Esophagus muscularis mucosa (tissue), 4 donors: ENCODE measurements at regions not wholly inside any gene's neighbourhood (a gene's known extent, or its start where the extent isn't known, plus 50 kb on each side); places are given as distances from the start of the nearest gene placed in this dataset.
A peak's percentile ranks its signal among the peaks of the same experiment; 100 is the strongest.

Experiments used
- DNase-seq: peaks from one replicate; pipeline ENCODE4 v3.0.0-alpha.2; 2017; ENCODE audit errors: extremely low spot score
- H3K27ac ChIP-seq, 4 donors: fragments of 200-600 bp; sonication (generic); replicated peaks in 1 of 4; 1 replicate in 3 of 4; 2 replicates in 1 of 4; pipeline ENCODE4 v1.5.1; 2016 to 2019; ENCODE audit warnings: mild to moderate bottlenecking in 1 of 4
- H3K27me3 ChIP-seq, 4 donors: fragments of 200-600 bp; sonication (generic); one replicate each; pipeline versions ENCODE4 v1.5.1 to v1.6.0; 2016 to 2019
- H3K36me3 ChIP-seq, 4 donors: fragments of 200-600 bp; sonication (generic); one replicate each; pipeline ENCODE4 v1.5.1; 2016 to 2019
- H3K4me1 ChIP-seq, 4 donors: fragments of 200-600 bp; sonication (generic); one replicate each; pipeline ENCODE4 v1.5.1; 2016 to 2019
- H3K4me3 ChIP-seq, 4 donors: fragments of 200-600 bp; sonication (generic); 1 replicate in 2 of 4; 2 replicates in 2 of 4; pipeline ENCODE4 v1.5.1; 2016 to 2019; ENCODE audit warnings: mild to moderate bottlenecking in 4 of 4, moderate library complexity in 1 of 4
- H3K9me3 ChIP-seq, 4 donors: fragments of 200-600 bp; sonication (generic); 1 replicate in 3 of 4; 2 replicates in 1 of 4; pipeline ENCODE4 v1.5.1; 2016 to 2019
- EP300 ChIP-seq: sonication (generic); formaldehyde crosslinking; IDR thresholded peaks from one replicate; pipeline ENCODE4 v1.6.1; 2017; ENCODE audit warnings: antibody characterized with exemption
- POLR2A ChIP-seq: fragments of 450-650 bp; IDR thresholded peaks from one replicate; pipeline ENCODE4 v1.6.1; 2017; ENCODE audit warnings: antibody characterized with exemption, moderate library complexity, mild to moderate bottlenecking, low read depth
- POLR2AphosphoS5 ChIP-seq, 2 donors: sonication (generic); formaldehyde crosslinking; IDR thresholded peaks; one replicate each; pipeline ENCODE4 v1.6.1; 2017; ENCODE audit warnings: antibody characterized with exemption in 2 of 2
- WGBS: methylation state at CpG from one replicate; pipeline ENCODE4 v1.1.5; 2018; 5-methylcytosine and 5-hydroxymethylcytosine counted together
- intact Hi-C: fragments of 100-400 bp; cut with DNase I; formaldehyde crosslinking; loops from one replicate; pipeline ENCODE4 v1.15.1; 2023
- TF ChIP-seq, protein P1 (sequence below), 3 experiments: fragments of 200-600 bp in 2 of 3; fragments of 450-650 bp in 1 of 3; sonication (generic) in 2 of 3; IDR thresholded peaks; one replicate each; pipeline ENCODE4 v1.5.1; 2017 to 2019; ENCODE audit warnings: antibody characterized with exemption in 3 of 3, mild to moderate bottlenecking in 2 of 3, moderate library complexity in 1 of 3

DNA sequence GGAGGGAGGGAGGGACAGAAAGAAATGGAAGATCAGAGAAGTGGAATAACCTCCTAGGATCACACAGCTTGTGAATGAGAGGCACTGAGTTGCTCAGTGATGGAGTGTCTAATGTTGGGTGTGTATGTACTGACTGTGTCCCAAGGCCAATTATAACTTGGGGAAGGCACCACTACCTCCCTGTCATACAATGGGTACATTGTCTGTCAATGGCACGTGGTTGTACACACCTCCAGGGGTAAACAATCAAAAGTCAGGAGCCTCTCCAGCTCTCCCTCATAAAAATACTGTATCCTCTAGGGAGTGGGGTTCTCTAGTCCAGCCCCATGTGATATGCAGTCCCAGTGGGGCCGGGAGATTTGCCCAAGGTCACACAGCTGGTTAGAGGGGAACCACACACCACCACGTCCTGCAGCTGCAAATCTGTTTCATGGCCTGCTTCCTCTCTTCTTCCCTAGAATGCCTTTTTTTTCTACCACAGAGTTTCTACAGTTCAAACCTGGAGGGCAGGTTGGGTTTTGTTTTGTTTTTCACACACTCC, 112.5 kb downstream of the SNX5 start:
- no peak overlapping the region for H3K27ac ChIP-seq
- no peaks in the 10 kb centered on the region for H3K27me3 ChIP-seq
- H3K4me3 ChIP-seq, result no peak overlapping the region
- H3K9me3 ChIP-seq, result no peaks in the 10 kb centered on the region
- no peaks in the 10 kb centered on the region for H3K36me3 ChIP-seq
- DNase-seq, result no peak
- peaks cover 3 to 17% (median 10%) of the 10 kb centered on the region in 4 donors for H3K4me1 ChIP-seq
- 46% methylated on average over 3 of the region's 3 CpGs for WGBS
- TF ChIP-seq EP300, result no peak
- TF ChIP-seq POLR2AphosphoS5 (IDR thresholded peaks at IDR 0.05), result no peak
- TF ChIP-seq, protein P1, sequence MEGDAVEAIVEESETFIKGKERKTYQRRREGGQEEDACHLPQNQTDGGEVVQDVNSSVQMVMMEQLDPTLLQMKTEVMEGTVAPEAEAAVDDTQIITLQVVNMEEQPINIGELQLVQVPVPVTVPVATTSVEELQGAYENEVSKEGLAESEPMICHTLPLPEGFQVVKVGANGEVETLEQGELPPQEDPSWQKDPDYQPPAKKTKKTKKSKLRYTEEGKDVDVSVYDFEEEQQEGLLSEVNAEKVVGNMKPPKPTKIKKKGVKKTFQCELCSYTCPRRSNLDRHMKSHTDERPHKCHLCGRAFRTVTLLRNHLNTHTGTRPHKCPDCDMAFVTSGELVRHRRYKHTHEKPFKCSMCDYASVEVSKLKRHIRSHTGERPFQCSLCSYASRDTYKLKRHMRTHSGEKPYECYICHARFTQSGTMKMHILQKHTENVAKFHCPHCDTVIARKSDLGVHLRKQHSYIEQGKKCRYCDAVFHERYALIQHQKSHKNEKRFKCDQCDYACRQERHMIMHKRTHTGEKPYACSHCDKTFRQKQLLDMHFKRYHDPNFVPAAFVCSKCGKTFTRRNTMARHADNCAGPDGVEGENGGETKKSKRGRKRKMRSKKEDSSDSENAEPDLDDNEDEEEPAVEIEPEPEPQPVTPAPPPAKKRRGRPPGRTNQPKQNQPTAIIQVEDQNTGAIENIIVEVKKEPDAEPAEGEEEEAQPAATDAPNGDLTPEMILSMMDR (IDR thresholded peaks at IDR 0.05), result no peak
- TF ChIP-seq POLR2A, result no peak
- intact Hi-C loops, result no loop called here

GRCh38 chr20:17854307-17854903, 114.2 kb downstream of the SNX5 start:
- no peaks in the 10 kb centered on the region for H3K27me3 ChIP-seq
- intact Hi-C loops, result no loop called here
- WGBS, result 61% methylated on average over 4 of the region's 4 CpGs

DNA sequence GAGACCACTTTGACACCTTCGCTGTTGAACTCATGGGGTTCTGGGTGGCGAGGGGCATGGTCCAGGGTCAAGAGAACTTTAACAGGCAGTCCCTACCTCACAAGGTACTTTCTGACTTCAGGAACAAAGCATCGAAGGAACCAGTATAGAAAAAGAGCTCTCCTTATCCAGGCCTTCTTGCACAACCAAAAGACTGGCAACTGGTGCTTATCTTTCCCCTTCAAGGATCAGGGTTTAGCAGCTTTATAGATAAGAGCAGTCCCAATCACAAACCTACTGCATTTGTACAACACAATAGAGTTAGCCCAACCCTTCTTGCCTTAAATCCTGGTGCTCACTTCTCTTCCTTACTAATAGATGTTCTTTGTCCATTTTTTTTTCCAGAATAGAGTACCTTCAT, 116.3 kb downstream of the SNX5 start:
- Histone ChIP-seq H3K4me1 (peaks cover 6 to 11% (median 7%) of the 10 kb centered on the region in 4 donors), H3K4me3 (no peak overlapping the region), H3K9me3 (no peaks in the 10 kb centered on the region), H3K36me3 (no peaks in the 10 kb centered on the region), H3K27me3 (no peaks in the 10 kb centered on the region), H3K27ac (no peak overlapping the region)
- intact Hi-C loops, result no loop called here
- no peak for DNase-seq
- no peak for TF ChIP-seq POLR2A
- TF ChIP-seq EP300, result no peak
- TF ChIP-seq, protein P1 (IDR thresholded peaks at IDR 0.05), result no peak
- TF ChIP-seq POLR2AphosphoS5 (IDR thresholded peaks at IDR 0.05), result no peak
- WGBS, result 89% methylated on average over 3 of the region's 3 CpGs

More at GRCh38 chr20:17854307-17854903, 114.2 kb downstream of the SNX5 start:
- TF ChIP-seq POLR2AphosphoS5 (IDR thresholded peaks at IDR 0.05) (peak in 1 of 2 donors; percentile 28), EP300 (no peak)
- Histone ChIP-seq H3K4me1 (peaks cover 3 to 11% (median 10%) of the 10 kb centered on the region in 4 donors), H3K27ac (no peak overlapping the region), H3K9me3 (no peaks in the 10 kb centered on the region), H3K36me3 (no peaks in the 10 kb centered on the region), H3K4me3 (no peak overlapping the region)
- no peak for DNase-seq

DNA sequence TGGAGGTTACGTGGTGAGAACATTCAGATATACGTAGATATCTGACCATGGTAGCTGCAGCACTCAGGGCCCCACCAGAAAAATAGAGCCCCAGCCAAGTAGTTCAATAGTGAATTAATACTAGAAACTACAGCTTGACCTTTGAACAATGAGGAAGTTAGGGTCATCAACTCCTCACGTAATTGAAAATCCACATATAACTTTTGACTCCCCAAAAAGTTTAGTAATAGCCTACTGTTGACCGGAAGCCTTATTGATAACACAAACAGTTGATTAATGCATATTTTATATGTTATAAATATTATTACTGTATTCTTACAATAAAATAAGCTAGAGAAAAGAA, 117.9 kb downstream of the SNX5 start:
- no peak for DNase-seq
- Histone ChIP-seq H3K36me3 (no peaks in the 10 kb centered on the region), H3K9me3 (no peaks in the 10 kb centered on the region), H3K27ac (peak overlapping the region in 3 of 4 donors; percentile 57 to 69 (median 64)), H3K4me1 (peaks cover 6 to 21% (median 10%) of the 10 kb centered on the region in 4 donors), H3K4me3 (no peak overlapping the region), H3K27me3 (no peaks in the 10 kb centered on the region)
- 69% methylated on average over 4 of the region's 4 CpGs for WGBS
- intact Hi-C loops, result no loop called here
- no peak for TF ChIP-seq POLR2AphosphoS5 (IDR thresholded peaks at IDR 0.05)
- TF ChIP-seq POLR2A, result no peak
- TF ChIP-seq EP300, result no peak
- TF ChIP-seq, protein P1 (IDR thresholded peaks at IDR 0.05), result no peak

DNA sequence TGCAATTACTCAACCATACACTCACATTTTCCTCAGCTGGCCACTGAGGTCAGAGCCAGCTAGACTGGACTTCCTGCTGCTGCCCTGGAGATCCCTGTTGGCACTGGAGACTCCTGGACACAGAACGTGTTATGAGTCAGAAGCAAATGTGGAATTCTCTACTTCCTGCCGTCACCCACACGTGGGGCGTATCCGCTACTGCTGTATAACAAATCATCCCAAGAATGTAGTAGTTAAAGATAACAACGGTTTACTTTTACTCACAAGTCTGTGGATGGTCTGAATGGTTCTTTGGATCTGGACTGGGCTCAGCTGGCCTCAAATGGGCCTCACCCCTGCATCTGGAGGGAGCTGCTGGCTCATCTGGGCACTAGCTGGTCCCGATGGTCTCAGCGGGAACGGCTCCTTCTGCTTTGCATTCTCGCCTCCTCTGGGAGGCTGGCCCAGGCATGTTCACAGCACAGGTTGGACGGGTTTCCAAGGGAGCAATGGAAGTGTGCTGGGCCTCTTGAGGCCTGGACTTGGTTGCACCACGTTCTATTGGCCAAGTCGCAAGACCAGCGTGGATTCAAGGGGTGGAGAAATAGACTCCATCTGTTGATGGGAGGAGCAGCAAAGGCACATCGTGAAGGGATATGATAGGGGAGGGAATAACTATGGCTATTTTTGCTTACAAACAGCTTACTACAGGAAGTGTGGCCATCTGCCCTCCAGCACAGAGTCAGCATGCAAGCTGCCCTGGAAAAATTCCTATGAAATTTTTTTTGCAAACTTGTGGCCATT, 118.5 kb downstream of the SNX5 start:
- Histone ChIP-seq H3K4me3 (no peak overlapping the region), H3K36me3 (no peaks in the 10 kb centered on the region), H3K4me1 (peaks cover 6 to 22% (median 10%) of the 10 kb centered on the region in 4 donors), H3K27me3 (no peaks in the 10 kb centered on the region), H3K9me3 (no peaks in the 10 kb centered on the region), H3K27ac (peak overlapping the region; percentile 39 to 69 (median 60))
- intact Hi-C loops, result no loop called here
- no peak for DNase-seq
- WGBS, result 58% methylated on average over 15 of the region's 15 CpGs
- TF ChIP-seq EP300 (no peak), POLR2A (no peak), POLR2AphosphoS5 (IDR thresholded peaks at IDR 0.05) (peak; percentile 64 to 65)
- TF ChIP-seq, protein P1 (IDR thresholded peaks at IDR 0.05), result no peak
